GM10266 (cell line): ENCODE measurements at regions not wholly inside any gene's neighbourhood (a gene's known extent, or its start where the extent isn't known, plus 50 kb on each side); places are given as distances from the start of the nearest gene placed in this dataset.
"Not testable (repeated sequence)": the region's sequence is repeated elsewhere in the genome, so short reads cannot be mapped to it uniquely, and the experiment has no call there.

Experiments
- DNase-seq: peaks from one replicate; pipeline ENCODE4 v3.0.0; 2012; ENCODE audit errors: extremely low spot score
- TF ChIP-seq, protein P1 (sequence below): IDR thresholded peaks from 2 replicates; pipeline ENCODE4 v1.5.1; 2012; ENCODE audit warnings: mild to moderate bottlenecking, low read depth; ENCODE audit not compliant: control insufficient read depth, insufficient read depth; ENCODE audit errors: missing control alignments

DNA sequence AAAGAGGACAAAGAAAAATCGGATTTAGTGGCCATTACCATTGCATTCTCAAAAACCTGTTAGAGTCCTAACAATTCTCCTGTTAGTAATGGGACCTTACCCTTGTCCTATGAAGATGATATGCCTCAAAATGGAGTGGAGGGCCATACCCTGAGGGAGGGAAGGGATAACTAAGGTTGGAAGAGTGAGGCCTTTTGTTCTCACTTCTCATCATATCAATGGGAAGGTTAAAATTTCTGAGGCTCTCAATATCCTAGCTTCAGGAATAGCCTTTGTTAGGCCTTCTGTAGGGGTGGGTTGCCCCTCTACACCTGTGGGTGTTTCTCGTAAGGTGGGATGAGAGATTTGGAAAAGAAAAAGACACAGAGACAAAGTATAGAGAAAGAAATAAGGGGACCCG, 109.4 kb upstream of the SGIP1 start:
- not testable (repeated sequence) for DNase-seq

DNA sequence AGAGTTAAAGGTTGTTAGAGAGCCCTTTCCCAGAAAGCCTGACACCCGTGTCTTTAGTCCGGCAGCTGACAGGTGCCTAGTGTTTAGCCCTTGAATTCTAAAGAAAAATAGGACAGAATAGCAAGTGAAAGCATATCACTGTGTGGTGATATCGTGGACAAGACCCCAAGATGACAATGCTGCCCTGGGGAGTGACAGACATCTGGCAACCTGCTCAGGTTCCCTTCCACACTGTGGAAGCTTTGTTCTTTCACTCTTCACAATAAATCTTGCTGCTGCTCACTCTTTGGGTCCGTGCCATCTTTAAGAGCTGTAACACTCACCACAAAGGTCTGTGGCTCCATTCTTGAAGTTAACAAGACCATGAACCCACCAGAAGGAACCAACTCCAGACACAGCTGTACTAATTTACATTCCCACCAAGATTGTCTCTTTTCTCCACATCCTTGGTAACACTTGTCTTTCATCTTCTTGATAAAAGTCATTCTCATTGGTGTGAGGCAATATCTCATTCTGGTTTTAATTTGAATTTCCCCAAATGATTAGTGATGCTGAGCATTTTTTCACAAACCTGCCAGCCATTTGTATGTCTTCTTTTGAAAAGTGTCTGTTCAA, 107.6 kb upstream of the SGIP1 start:
- no peak for DNase-seq
- TF ChIP-seq, protein P1, sequence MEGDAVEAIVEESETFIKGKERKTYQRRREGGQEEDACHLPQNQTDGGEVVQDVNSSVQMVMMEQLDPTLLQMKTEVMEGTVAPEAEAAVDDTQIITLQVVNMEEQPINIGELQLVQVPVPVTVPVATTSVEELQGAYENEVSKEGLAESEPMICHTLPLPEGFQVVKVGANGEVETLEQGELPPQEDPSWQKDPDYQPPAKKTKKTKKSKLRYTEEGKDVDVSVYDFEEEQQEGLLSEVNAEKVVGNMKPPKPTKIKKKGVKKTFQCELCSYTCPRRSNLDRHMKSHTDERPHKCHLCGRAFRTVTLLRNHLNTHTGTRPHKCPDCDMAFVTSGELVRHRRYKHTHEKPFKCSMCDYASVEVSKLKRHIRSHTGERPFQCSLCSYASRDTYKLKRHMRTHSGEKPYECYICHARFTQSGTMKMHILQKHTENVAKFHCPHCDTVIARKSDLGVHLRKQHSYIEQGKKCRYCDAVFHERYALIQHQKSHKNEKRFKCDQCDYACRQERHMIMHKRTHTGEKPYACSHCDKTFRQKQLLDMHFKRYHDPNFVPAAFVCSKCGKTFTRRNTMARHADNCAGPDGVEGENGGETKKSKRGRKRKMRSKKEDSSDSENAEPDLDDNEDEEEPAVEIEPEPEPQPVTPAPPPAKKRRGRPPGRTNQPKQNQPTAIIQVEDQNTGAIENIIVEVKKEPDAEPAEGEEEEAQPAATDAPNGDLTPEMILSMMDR = no peak

DNA sequence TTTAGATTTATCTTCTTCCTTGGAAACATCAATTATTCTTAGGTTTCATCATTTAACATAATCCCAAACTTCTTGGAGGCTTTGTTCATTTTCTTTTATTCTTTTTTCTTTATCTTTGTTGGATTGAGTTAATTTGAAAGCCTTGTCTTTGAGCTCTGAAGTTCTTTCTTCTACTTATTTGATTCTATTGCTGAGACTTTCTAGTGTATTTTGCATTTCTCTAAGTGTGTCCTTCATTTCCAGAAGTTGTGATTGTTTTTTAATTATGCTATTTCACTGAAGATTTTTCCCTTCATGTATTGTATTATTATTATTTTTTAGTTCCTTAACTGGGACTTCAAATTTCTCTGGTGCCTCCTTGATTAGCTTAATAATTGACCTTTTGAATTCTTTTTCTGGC, 103.1 kb upstream of the SGIP1 start:
- DNase-seq = not testable (repeated sequence)

DNA sequence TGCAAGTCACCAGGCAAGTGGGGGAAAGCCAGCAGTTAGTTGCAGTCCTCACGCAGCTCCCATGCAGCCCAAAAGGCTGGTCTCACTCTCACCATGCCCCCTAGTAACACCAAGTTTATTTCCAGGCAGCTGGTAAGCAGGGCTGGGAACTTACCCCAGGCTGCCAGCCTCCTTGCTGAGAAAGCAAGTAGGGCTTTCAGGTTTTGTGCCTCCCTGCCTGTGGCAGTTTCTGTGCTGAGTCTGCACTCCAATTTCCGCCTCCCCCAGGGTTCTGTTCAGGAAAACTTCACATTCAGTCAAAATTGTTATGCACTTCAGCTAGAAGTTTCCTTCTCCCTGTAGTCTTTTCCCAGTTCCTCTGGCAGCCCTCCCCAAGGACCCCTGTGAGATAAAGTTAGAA, 102.0 kb upstream of the SGIP1 start:
- DNase-seq = no peak
- TF ChIP-seq, protein P1 = no peak

DNA sequence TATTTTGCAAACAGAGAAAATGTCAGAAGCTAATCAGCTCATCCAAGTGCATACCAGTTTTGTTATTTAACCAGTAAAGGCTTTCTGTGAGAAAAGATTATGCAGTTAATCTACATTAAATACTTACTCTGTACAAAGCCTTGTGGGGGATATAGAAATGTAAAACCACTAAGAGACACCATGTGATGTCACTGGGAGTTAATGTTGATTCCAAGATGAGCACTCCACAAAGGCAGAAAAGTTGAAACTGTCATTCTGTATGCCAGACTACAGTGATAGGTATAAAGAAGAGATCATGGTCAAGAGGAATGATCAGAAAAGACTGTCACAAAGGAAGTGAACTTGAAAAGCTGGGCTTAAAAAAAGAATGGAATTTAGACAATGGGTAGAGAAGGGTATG, 100.3 kb upstream of the SGIP1 start:
- DNase-seq = no peak
- TF ChIP-seq, protein P1 = no peak

DNA sequence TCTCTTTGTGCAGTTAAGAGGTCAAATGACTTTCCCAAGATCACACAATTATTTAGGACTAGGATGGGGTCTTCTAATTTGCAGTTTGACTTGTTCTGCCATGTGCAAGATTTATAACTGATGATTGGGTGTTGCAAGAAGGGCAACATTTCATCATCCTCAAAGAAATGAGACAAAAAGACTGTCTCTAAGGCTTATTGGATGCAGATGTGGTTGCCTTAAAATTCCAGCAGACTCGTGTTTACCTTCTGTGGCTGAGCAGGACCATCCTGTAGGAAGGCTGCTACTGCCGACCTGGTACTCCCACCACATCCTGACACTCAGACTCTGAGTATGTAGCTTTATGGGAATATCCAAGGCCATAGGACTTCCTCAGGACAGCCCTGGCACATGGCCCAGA, 99.9 kb upstream of the SGIP1 start:
- DNase-seq = no peak
- TF ChIP-seq, protein P1 = no peak

DNA sequence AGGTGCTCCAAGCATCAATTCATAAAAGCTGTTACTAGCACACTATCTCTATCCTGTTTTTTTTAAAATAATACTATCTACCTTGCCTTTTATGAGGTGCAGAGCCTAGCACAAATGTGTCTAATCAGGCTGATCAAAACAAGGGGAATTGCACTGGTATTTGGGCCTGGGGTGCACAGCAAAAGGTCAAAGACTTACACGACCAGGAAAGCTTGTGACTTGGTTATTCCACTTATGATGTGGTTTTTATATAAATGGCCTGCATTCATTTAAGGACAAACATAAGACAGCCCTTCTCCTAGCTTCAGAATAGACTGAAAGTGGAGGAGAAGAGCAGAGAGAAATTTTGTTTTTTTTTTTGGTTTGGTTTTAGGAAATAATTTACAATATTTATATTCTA, 98.4 kb upstream of the SGIP1 start:
- TF ChIP-seq, protein P1 = no peak
- no peak for DNase-seq

DNA sequence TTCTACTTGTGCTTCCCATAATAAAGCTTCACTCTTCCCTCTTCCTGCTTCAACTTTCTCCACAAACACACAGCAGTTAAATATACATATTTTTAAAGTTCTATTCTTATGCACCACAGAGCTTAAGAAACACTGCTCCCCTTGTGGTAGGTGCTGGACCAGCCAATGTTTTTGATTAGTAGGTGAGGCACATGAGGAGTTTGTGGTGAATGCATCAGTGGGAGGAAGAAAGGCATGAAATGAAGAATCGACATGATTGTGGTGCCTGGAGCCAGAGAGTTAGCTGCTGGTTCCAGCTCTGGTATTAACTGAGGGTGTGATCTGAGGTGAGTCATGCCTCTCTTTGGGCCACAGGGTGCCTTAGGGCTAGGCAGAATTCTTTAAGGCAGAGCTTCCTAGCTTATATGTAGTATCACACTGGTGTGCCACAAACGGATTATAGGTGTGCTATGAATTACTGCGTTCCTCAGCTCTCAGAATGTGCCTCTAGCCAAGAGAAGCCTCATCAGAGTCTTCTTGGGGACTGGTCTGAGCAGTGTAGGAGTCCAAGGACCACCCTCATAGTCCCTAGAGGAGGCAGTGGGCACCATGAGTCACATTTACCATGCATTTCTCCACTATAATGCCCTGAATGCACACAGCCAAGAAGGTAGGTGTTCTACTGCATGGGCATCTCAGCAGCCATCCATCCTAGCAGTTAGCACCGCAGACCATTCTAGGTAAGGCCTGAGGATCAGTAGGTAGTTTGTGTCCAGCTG, 97.4 kb upstream of the SGIP1 start:
- peak; percentile 35 for DNase-seq
- TF ChIP-seq, protein P1 = peak; percentile 45
